Upper lobe of left lung (tissue), 6 donors: ENCODE measurements at regions not wholly inside any gene's neighbourhood (a gene's known extent, or its start where the extent isn't known, plus 50 kb on each side); places are given as distances from the start of the nearest gene placed in this dataset.

Experiments used
- ATAC-seq, 2 donors: fragments of 200-7000 bp; cut with Tn5 transposase; one replicate each; pipeline ENCODE4 v1.9.1; 2022; ENCODE audit warnings: mild to moderate bottlenecking in 2 of 2, moderate library complexity in 2 of 2; ENCODE audit not compliant: low FRiP score in 2 of 2
- DNase-seq, 2 donors: peaks; one replicate each; pipeline ENCODE4 v3.0.0-alpha.2; 2019 to 2020
- H3K27ac ChIP-seq, 4 donors: fragments of 200-600 bp; sonication (generic); one replicate each; pipeline ENCODE4 v1.5.1; 2016 to 2019
- H3K27me3 ChIP-seq, 4 donors: fragments of 200-600 bp; sonication (generic); one replicate each; pipeline ENCODE4 v1.5.1; 2017 to 2019
- H3K36me3 ChIP-seq, 4 donors: fragments of 200-600 bp; sonication (generic); one replicate each; pipeline ENCODE4 v1.5.1; 2016 to 2019
- H3K4me1 ChIP-seq, 4 donors: fragments of 200-600 bp; sonication (generic); one replicate each; pipeline ENCODE4 v1.5.1; 2018 to 2019
- H3K4me3 ChIP-seq, 4 donors: fragments of 200-600 bp; sonication (generic); one replicate each; pipeline ENCODE4 v1.5.1; 2017 to 2019; ENCODE audit warnings: mild to moderate bottlenecking in 2 of 4, moderate library complexity in 1 of 4
- H3K9me3 ChIP-seq, 4 donors: fragments of 200-600 bp; sonication (generic); one replicate each; pipeline ENCODE4 v1.5.1; 2018 to 2019
- EP300 ChIP-seq, 4 donors: sonication (generic); formaldehyde crosslinking; IDR thresholded peaks; one replicate each; pipeline ENCODE4 v1.5.1; 2017; ENCODE audit warnings: antibody characterized with exemption in 4 of 4, control low read depth in 2 of 4
- POLR2A ChIP-seq, 4 donors: fragments of 450-650 bp; IDR thresholded peaks; one replicate each; pipeline ENCODE4 v1.5.1; 2016 to 2017; ENCODE audit warnings: antibody characterized with exemption in 4 of 4, mild to moderate bottlenecking in 2 of 4
- POLR2AphosphoS5 ChIP-seq, 2 donors: sonication (generic); formaldehyde crosslinking; IDR thresholded peaks; one replicate each; pipeline ENCODE4 v1.5.1; 2017; ENCODE audit warnings: antibody characterized with exemption in 2 of 2
- WGBS, 2 donors: methylation state at CpG; one replicate each; pipeline ENCODE4 v1.1.5; 2017 to 2018; 5-methylcytosine and 5-hydroxymethylcytosine counted together
- TF ChIP-seq, protein P1 (sequence below), 6 experiments: fragments of 450-650 bp in 4 of 6; fragments of 200-600 bp in 2 of 6; sonication (generic) in 2 of 6; IDR thresholded peaks; one replicate each; pipeline ENCODE4 v1.5.1; 2016 to 2019; ENCODE audit warnings: antibody characterized with exemption in 6 of 6
- donor health status: DM: no; HTN: no; CAD: no; lungs with moderate emphysema.
- donor health status: DM: no; HTN: yes; CAD: no; lungs with severe emphysema.

DNA sequence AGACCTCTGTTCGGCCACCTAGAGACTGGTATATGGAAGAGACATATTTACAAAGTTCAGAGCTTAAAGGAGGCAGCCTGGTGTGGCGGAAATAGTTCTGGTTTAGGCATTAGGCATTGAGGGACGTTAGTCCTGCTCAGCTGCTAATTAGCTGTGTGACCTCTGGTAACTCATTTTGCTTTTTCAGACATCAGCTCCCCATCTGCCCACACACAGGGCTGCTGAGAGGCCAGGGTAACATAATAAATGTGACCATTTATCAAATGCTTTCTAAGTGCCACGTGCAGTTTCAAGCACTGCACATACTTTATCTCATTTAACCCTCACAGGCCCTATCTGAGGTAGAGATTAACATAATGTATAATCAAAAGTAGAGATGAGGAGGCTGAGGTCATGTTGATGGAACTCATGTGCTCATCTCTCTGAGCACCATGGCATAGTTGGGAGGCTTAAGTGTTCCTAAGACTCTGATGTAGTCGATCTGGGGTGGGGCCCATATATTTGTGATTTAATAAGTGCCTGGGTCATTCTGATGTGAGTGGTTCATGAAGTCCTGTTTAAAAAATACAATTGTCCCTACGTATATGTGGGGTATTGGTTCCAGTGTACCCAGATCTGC, 267.2 kb upstream of the PLXNA2 start:
- ATAC-seq (peak in 1 of 2 donors; percentile 29), DNase-seq (no peak)
- H3K27ac ChIP-seq = no peak overlapping the region
- 50 to 52% methylated on average over 6 of the region's 6 CpGs for WGBS, 2 donors
- H3K4me1 ChIP-seq = no peaks in the 10 kb centered on the region
- H3K27me3 ChIP-seq = no peaks in the 10 kb centered on the region
- H3K4me3 ChIP-seq = no peak overlapping the region
- TF ChIP-seq, protein P1, sequence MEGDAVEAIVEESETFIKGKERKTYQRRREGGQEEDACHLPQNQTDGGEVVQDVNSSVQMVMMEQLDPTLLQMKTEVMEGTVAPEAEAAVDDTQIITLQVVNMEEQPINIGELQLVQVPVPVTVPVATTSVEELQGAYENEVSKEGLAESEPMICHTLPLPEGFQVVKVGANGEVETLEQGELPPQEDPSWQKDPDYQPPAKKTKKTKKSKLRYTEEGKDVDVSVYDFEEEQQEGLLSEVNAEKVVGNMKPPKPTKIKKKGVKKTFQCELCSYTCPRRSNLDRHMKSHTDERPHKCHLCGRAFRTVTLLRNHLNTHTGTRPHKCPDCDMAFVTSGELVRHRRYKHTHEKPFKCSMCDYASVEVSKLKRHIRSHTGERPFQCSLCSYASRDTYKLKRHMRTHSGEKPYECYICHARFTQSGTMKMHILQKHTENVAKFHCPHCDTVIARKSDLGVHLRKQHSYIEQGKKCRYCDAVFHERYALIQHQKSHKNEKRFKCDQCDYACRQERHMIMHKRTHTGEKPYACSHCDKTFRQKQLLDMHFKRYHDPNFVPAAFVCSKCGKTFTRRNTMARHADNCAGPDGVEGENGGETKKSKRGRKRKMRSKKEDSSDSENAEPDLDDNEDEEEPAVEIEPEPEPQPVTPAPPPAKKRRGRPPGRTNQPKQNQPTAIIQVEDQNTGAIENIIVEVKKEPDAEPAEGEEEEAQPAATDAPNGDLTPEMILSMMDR (IDR thresholded peaks at IDR 0.05) = no peak
- TF ChIP-seq EP300 (IDR thresholded peaks at IDR 0.05) = no peak
- TF ChIP-seq POLR2AphosphoS5 (IDR thresholded peaks at IDR 0.05) = no peak
- no peak for TF ChIP-seq POLR2A (IDR thresholded peaks at IDR 0.05)
- no peaks in the 10 kb centered on the region for H3K36me3 ChIP-seq
- H3K9me3 ChIP-seq = no peaks in the 10 kb centered on the region

DNA sequence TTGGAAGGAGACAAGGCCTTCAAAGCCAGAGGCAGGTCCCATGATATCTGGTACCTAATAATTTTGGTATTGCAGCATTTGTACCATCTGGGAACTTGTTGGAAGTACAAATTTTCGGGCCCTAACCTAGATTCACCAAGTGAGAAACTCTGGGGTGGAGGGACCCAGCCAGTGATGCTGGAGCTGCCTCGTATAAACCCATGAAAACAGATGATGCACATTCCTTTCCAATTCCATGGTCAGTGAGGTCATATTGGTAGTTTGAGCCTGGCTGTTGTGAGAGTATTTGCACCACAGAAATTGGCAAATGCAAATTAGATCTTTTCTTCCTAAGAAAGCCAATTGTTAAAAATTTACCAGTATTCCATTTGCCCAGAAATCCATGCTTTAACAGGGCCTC, 269.6 kb upstream of the PLXNA2 start:
- H3K9me3 ChIP-seq = peaks cover 0 to 2% (median 0%) of the 10 kb centered on the region in 4 donors
- H3K27me3 ChIP-seq = no peaks in the 10 kb centered on the region
- H3K36me3 ChIP-seq = no peaks in the 10 kb centered on the region
- 65 to 71% methylated on average over 2 of the region's 2 CpGs for WGBS, 2 donors
- no peak overlapping the region for H3K27ac ChIP-seq
- ATAC-seq (peak in 1 of 2 donors; percentile 57), DNase-seq (no peak)
- no peaks in the 10 kb centered on the region for H3K4me1 ChIP-seq
- no peak overlapping the region for H3K4me3 ChIP-seq
- TF ChIP-seq POLR2A (IDR thresholded peaks at IDR 0.05) (no peak), EP300 (IDR thresholded peaks at IDR 0.05) (no peak), POLR2AphosphoS5 (IDR thresholded peaks at IDR 0.05) (no peak)
- TF ChIP-seq, protein P1 (IDR thresholded peaks at IDR 0.05) = no peak

DNA sequence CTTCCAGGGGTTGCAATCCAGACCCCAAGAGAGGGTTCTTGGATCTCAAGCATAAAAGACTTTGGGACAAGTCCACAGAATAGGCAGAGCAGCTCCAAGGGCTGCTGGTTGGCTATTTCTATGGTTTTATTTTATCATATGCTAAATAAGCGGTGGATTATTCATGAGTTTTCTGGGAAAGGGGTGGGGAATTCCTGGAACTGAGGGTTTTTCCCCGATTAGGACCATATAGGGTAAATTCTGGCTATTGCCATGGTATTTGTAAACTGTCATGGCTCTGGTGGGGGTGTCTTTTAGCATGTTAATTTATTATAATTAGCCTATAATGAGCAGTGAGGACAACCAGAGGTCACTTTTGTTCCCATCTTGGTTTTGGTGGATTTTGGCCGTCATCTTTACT, 270.9 kb upstream of the PLXNA2 start:
- TF ChIP-seq POLR2A (IDR thresholded peaks at IDR 0.05) (no peak), POLR2AphosphoS5 (IDR thresholded peaks at IDR 0.05) (no peak), EP300 (IDR thresholded peaks at IDR 0.05) (no peak)
- TF ChIP-seq, protein P1 (IDR thresholded peaks at IDR 0.05) = no peak
- Histone ChIP-seq H3K36me3 (no peaks in the 10 kb centered on the region), H3K27ac (no peak overlapping the region), H3K27me3 (no peaks in the 10 kb centered on the region), H3K4me3 (no peak overlapping the region), H3K4me1 (no peaks in the 10 kb centered on the region), H3K9me3 (peaks cover 0 to 2% (median 0%) of the 10 kb centered on the region in 4 donors)
- ATAC-seq = no peak
- WGBS, 2 donors = 88 to 92% methylated on average over 3 of the region's 3 CpGs
- DNase-seq = no peak

DNA sequence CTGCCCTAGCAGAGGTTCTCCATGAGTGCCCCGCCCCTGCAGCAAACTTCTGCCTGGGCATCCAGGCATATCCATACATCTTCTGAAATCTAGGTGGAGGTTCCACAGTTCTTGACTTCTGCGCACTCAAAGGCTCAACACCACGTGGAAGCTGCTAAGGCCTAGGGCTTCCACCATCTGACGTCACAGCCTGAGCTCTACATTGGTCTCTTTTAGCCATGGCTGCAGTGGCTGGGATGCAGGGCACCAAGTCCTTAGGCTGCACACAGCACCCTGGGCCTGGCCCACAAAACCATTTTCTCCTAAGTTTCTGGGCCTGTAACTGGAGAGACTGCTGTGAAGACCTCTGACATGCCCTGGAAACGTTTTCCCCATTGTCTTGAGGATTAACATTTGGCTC, 272.6 kb upstream of the PLXNA2 start:
- Histone ChIP-seq H3K4me3 (no peak overlapping the region), H3K27ac (no peak overlapping the region), H3K36me3 (no peaks in the 10 kb centered on the region), H3K27me3 (no peaks in the 10 kb centered on the region), H3K4me1 (no peaks in the 10 kb centered on the region), H3K9me3 (peaks cover 0 to 2% (median 0%) of the 10 kb centered on the region in 4 donors)
- no peak for DNase-seq
- ATAC-seq = no peak
- WGBS, 2 donors = 60 to 71% methylated on average over 2 to 5 of the region's 5 CpGs
- TF ChIP-seq, protein P1 (IDR thresholded peaks at IDR 0.05) = no peak
- TF ChIP-seq POLR2A (IDR thresholded peaks at IDR 0.05) (no peak), POLR2AphosphoS5 (IDR thresholded peaks at IDR 0.05) (no peak), EP300 (IDR thresholded peaks at IDR 0.05) (no peak)
